Left lung (tissue), 4 donors: ENCODE measurements at regions not wholly inside any gene's neighbourhood (a gene's known extent, or its start where the extent isn't known, plus 50 kb on each side); places are given as distances from the start of the nearest gene placed in this dataset.

ENCODE experiments used
- ATAC-seq: fragments of 200-7000 bp; cut with Tn5 transposase; one replicate; pipeline ENCODE4 v1.9.1; 2020; ENCODE audit warnings: moderate library complexity
- DNase-seq, 4 donors: peaks; one replicate each; pipeline ENCODE4 v3.0.0-alpha.2; 2013 to 2020
- H3K27ac ChIP-seq, 2 donors: fragments of 200-600 bp; sonication (generic) in 1 of 2; one replicate each; pipeline versions ENCODE4 v1.5.0 to v1.8.0; 2020 to 2021
- H3K27me3 ChIP-seq, 2 donors: fragments of 200-600 bp; sonication (generic) in 1 of 2; one replicate each; pipeline versions ENCODE4 v1.5.0 to v1.8.0; 2020 to 2021
- H3K36me3 ChIP-seq, 2 donors: fragments of 200-600 bp; sonication (generic) in 1 of 2; one replicate each; pipeline versions ENCODE4 v1.5.0 to v1.8.0; 2020 to 2021
- H3K4me1 ChIP-seq, 2 donors: fragments of 200-600 bp; one replicate each; pipeline ENCODE4 v1.8.0; 2021
- H3K4me3 ChIP-seq, 2 donors: fragments of 200-600 bp; sonication (generic) in 1 of 2; one replicate each; pipeline versions ENCODE4 v1.5.0 to v1.8.0; 2020 to 2021; ENCODE audit warnings: mild to moderate bottlenecking in 1 of 2
- H3K9me3 ChIP-seq, 2 donors: fragments of 200-600 bp; sonication (generic) in 1 of 2; one replicate each; pipeline versions ENCODE4 v1.5.0 to v1.8.0; 2020 to 2021
- intact Hi-C, 2 donors: fragments of 100-400 bp; cut with DNase I; formaldehyde crosslinking; loops; one replicate each; pipeline versions ENCODE4 v1.11.2 to v1.14.2; 2022
- TF ChIP-seq, protein P1 (sequence below), 2 donors: fragments of 200-600 bp; sonication (generic) in 1 of 2; IDR thresholded peaks; one replicate each; pipeline versions ENCODE4 v1.5.0 to v1.8.0; 2021; ENCODE audit warnings: antibody characterized with exemption in 2 of 2
- donor health status: DM: no; HTN: yes; CAD: no.
- donor health status: DM: no; HTN: no; CAD: no.

DNA sequence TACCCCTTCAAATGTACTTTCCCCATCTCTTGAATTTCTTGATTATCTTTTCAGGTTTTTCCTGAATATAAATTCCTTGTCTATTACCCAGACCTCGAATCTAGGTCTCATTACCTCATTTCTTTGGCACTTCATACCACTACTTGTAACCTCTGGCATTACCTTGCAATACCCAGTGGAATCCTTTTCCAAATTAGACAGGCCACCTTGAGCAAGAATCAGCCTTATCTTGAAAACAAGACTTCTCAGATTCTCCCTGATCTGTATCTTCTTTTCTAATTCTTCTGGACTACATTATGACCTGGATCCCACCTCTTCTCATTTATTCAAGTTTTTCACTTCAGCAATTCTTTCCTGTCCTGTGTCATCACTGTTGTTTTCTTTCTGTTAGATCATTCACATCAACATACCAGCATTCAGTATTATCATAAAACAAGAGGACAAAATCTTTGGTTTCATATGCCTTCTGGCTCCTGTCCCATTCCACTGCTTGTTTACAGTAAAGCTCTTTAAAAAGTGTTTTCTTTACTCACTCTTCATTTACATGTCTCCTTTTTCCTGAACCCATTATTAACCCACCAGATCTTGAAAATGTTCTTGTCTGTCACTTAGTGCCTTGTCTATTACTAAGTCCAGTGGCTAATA is 275.6 kb upstream of the HS3ST1 start:
- Histone ChIP-seq H3K27ac (no peak overlapping the region), H3K9me3 (no peaks in the 10 kb centered on the region), H3K4me3 (no peak overlapping the region), H3K4me1 (no peaks in the 10 kb centered on the region), H3K36me3 (no peaks in the 10 kb centered on the region), H3K27me3 (no peaks in the 10 kb centered on the region)
- DNase-seq (peak in 1 of 4 donors; percentile 34), ATAC-seq (no peak)
- TF ChIP-seq, protein P1, sequence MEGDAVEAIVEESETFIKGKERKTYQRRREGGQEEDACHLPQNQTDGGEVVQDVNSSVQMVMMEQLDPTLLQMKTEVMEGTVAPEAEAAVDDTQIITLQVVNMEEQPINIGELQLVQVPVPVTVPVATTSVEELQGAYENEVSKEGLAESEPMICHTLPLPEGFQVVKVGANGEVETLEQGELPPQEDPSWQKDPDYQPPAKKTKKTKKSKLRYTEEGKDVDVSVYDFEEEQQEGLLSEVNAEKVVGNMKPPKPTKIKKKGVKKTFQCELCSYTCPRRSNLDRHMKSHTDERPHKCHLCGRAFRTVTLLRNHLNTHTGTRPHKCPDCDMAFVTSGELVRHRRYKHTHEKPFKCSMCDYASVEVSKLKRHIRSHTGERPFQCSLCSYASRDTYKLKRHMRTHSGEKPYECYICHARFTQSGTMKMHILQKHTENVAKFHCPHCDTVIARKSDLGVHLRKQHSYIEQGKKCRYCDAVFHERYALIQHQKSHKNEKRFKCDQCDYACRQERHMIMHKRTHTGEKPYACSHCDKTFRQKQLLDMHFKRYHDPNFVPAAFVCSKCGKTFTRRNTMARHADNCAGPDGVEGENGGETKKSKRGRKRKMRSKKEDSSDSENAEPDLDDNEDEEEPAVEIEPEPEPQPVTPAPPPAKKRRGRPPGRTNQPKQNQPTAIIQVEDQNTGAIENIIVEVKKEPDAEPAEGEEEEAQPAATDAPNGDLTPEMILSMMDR (IDR thresholded peaks at IDR 0.05): no peak
- intact Hi-C loops: no loop called here

DNA sequence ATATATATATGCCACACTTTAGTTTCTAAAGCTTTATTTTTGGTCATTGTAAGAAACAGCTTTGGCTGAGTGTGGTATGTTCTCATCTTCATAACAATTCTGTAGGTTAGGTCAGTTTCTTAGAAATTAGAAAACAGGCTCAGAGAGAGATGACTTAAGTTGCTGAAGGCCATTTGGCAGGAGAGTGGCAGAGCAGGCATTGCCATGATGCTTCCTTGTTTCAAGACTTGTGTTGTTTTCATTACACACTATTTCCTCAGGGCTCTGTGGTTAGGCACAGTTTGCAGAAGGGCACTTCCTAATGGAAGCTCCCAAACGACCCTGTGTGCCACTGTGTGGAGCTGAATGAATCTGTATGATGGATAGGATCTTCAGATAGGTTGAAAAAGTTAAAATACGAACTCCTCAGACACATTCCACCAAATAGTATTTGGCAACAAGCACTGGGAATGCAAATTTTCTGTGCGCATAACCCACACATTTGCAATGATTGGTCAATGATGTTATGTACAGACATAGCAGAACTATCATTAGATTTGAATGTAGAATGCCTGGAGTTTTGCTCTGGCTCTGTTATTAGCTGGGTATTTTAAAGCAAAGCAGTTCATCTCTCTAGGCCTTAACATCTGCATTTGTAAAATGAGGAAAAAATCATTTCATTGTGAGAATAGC is 274.3 kb upstream of the HS3ST1 start:
- Histone ChIP-seq H3K27me3 (no peaks in the 10 kb centered on the region), H3K27ac (no peak overlapping the region), H3K9me3 (no peaks in the 10 kb centered on the region), H3K4me1 (no peaks in the 10 kb centered on the region), H3K36me3 (no peaks in the 10 kb centered on the region), H3K4me3 (no peak overlapping the region)
- ATAC-seq (no peak), DNase-seq (no peak)
- TF ChIP-seq, protein P1 (IDR thresholded peaks at IDR 0.05): no peak
- intact Hi-C loops: no loop called here

DNA sequence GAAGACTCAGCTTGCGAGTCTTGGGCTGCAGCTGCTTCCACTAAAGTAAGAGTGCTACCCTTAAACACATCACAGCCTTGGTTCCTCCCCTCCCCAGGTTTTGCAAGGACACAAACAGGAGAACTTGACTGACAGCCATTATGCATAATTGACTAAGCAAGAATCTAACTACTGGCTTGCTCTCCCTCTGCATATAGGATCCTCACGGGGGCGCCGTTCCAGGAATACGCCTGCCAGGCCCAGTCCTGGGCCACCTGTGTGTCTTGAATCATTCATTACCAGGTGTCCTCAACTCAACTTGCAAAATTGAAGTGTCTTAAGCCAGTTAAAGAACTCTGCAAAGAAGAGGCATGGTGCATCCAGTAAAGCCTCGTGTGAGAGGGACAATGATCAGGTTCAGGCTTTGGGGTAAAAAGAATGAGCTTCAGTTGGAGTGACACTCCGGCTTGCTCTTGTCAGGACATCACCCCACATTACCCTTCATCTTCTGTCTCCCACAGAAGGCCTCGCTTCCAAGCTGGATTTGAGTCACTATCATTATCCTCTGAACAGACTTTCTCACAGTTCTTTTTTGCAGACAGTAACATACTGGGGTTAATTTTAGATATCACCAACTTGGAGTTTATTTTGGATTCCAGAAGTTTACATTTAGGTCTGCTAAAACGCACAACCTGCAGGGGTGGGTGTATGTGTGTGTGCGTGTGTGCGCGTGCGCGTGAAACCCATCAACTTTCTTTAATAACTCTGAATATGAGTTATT is 273.5 kb upstream of the HS3ST1 start:
- DNase-seq (peak in 1 of 4 donors; percentile 31), ATAC-seq (no peak)
- intact Hi-C loops: no loop called here
- Histone ChIP-seq H3K4me3 (no peak overlapping the region), H3K27ac (no peak overlapping the region), H3K4me1 (no peaks in the 10 kb centered on the region), H3K27me3 (no peaks in the 10 kb centered on the region), H3K36me3 (no peaks in the 10 kb centered on the region), H3K9me3 (no peaks in the 10 kb centered on the region)
- TF ChIP-seq, protein P1 (IDR thresholded peaks at IDR 0.05): no peak

DNA sequence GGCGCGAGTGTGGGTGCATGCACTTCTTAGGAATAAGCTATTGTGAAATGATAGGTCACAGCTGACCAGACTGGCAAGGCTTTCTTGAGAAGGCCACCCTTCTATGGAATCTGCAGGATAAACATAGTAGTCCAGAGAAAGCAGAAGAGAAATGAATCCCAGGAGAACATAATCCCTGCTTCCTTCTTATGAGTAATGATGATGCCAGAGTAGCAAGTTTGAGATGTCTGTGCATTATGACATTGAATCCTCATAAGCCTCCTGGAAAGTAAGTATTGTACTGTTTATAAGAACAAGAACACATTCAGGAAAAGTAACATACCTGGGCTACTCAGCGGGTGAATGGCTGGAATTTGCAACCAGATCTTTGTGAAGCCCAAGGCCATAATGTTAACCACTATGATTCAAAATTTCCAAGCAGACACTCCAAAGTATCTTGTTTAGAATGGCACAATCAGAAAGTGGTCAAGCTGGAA is 272.1 kb upstream of the HS3ST1 start:
- Histone ChIP-seq H3K36me3 (no peaks in the 10 kb centered on the region), H3K9me3 (no peaks in the 10 kb centered on the region), H3K4me1 (no peaks in the 10 kb centered on the region), H3K27me3 (no peaks in the 10 kb centered on the region), H3K4me3 (no peak overlapping the region), H3K27ac (no peak overlapping the region)
- ATAC-seq (no peak), DNase-seq (peak in 1 of 4 donors; percentile 6)
- TF ChIP-seq, protein P1 (IDR thresholded peaks at IDR 0.05): no peak
- intact Hi-C loops: no loop called here
